ENCODE measurements at regions not wholly inside any gene's neighbourhood (a gene's known extent, or its start where the extent isn't known, plus 50 kb on each side); places are given as distances from the start of the nearest gene placed in this dataset.

DNA sequence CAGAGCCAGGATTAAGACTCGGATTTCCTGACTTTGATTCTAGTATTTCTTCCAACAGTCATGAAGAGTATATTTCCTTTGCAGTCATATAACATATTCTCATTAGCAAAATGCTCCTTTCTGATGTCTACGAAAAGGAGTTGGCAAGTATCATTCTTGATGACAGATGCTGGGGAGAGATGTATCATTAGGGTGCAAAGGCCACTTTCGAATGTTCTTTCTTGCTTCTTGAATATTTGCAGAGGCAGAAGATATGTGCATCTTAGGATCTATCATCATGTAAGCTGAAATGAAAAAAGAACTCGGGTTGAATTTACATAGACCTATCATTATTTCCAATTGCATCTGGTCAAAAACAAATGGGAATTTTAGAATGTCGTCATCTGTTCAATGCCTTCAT is 294.4 kb downstream of the BAMBI start (continued):
- TF ChIP-seq, protein P1, sequence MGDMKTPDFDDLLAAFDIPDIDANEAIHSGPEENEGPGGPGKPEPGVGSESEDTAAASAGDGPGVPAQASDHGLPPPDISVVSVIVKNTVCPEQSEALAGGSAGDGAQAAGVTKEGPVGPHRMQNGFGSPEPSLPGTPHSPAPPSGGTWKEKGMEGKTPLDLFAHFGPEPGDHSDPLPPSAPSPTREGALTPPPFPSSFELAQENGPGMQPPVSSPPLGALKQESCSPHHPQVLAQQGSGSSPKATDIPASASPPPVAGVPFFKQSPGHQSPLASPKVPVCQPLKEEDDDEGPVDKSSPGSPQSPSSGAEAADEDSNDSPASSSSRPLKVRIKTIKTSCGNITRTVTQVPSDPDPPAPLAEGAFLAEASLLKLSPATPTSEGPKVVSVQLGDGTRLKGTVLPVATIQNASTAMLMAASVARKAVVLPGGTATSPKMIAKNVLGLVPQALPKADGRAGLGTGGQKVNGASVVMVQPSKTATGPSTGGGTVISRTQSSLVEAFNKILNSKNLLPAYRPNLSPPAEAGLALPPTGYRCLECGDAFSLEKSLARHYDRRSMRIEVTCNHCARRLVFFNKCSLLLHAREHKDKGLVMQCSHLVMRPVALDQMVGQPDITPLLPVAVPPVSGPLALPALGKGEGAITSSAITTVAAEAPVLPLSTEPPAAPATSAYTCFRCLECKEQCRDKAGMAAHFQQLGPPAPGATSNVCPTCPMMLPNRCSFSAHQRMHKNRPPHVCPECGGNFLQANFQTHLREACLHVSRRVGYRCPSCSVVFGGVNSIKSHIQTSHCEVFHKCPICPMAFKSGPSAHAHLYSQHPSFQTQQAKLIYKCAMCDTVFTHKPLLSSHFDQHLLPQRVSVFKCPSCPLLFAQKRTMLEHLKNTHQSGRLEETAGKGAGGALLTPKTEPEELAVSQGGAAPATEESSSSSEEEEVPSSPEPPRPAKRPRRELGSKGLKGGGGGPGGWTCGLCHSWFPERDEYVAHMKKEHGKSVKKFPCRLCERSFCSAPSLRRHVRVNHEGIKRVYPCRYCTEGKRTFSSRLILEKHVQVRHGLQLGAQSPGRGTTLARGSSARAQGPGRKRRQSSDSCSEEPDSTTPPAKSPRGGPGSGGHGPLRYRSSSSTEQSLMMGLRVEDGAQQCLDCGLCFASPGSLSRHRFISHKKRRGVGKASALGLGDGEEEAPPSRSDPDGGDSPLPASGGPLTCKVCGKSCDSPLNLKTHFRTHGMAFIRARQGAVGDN (IDR thresholded peaks at IDR 0.05), result no peak

DNA sequence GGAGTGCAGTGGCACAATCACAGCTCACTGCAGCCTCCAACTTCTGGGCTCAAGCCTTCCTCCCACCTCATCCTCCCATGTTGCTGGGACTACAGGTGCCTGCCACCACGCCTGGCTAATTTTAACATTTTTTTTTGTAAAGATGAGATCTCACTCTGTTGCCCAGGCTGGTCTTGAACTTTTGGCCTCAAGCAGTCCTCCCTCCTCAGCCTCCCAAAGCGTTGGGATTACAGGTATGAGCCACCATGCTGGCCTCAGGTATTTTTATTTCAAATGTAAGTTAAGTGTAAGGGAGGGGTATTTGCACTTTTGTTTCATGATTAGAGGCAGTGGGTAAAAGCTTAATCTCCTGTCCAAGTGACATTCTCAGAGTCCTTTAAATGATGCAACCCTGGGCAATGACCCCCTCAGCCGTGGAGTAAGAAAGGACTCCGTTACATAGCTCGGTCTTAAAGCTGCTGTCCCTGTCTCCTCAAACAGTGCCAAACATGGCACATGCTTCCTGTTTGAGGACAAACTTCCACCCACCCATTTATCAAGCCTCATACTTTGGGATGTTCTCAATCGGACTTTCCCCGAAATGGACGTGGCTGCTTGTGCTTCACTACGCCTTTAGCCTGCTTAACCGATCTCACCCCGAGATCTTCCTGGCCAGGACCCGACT is 296.1 kb downstream of the BAMBI start:
- POLR2A ChIA-PET, result no interaction called here
- in situ Hi-C loops (cut with MboI) (no loop called here), intact Hi-C loops (cut with micrococcal nuclease; ENCODE audit: unreplicated experiment) (no loop called here)
- Histone ChIP-seq H3K4me2 (ENCODE audit: control insufficient read depth, insufficient read depth) (no peak overlapping the region), H2AFZ (ENCODE audit: control insufficient read depth, low read depth, low read length) (no peak overlapping the region), H3K27ac (ENCODE audit: control insufficient read depth, insufficient read depth) (no peak overlapping the region), H4K20me1 (ENCODE audit: control insufficient read depth, insufficient read depth) (no peaks in the 10 kb centered on the region), H3K4me1 (ENCODE audit: control insufficient read depth, insufficient read depth, low read length) (no peaks in the 10 kb centered on the region), H3K9me3 (replicated peaks; ENCODE audit: control insufficient read depth, insufficient read depth, low read length) (no peaks in the 10 kb centered on the region; the same call in 2 of the 3 replicates), H3K36me3 (ENCODE audit: control insufficient read depth in 2 of 2, insufficient read depth in 2 of 2, low read length in 1 of 2) (no peaks in the 10 kb centered on the region), H3K79me2 (ENCODE audit: control insufficient read depth, insufficient read depth, low read length) (no peaks in the 10 kb centered on the region), H3K27me3 (replicated peaks in 1 of 2; ENCODE audit: control insufficient read depth in 2 of 2, insufficient read depth in 2 of 2, low read length in 1 of 2) (no peaks in the 10 kb centered on the region), H3K9ac (ENCODE audit: control insufficient read depth, insufficient read depth, low read length) (no peak overlapping the region), H3K4me3 (no peak overlapping the region)
- CTCF ChIA-PET, result no interaction called here
- FAIRE-seq (no peak), DNase-seq (ENCODE audit: low read depth, low spot score) (no peak), ATAC-seq (no peak)
- SMC1A ChIA-PET (ENCODE audit: uncharacterized antibody, unreplicated experiment), result no interaction called here
- BruUV-seq (replicated peaks), result no TSS peak
- RAD21 ChIA-PET (ENCODE audit: unreplicated experiment), result no interaction called here
- TF ChIP-seq, protein P2, sequence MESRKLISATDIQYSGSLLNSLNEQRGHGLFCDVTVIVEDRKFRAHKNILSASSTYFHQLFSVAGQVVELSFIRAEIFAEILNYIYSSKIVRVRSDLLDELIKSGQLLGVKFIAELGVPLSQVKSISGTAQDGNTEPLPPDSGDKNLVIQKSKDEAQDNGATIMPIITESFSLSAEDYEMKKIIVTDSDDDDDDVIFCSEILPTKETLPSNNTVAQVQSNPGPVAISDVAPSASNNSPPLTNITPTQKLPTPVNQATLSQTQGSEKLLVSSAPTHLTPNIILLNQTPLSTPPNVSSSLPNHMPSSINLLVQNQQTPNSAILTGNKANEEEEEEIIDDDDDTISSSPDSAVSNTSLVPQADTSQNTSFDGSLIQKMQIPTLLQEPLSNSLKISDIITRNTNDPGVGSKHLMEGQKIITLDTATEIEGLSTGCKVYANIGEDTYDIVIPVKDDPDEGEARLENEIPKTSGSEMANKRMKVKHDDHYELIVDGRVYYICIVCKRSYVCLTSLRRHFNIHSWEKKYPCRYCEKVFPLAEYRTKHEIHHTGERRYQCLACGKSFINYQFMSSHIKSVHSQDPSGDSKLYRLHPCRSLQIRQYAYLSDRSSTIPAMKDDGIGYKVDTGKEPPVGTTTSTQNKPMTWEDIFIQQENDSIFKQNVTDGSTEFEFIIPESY (IDR thresholded peaks at IDR 0.05), result no peak
- TF ChIP-seq NR2C2 (IDR thresholded peaks at IDR 0.05; ENCODE audit: borderline replicate concordance, control insufficient read depth, insufficient read length, low read depth), result no peak
- 56% methylated on average over 12 of the region's 12 CpGs for WGBS (ENCODE audit: insufficient coverage, insufficient replicate concordance, low lambda C conversion rate, missing lambda C conversion rate)

Data from GM12878 (cell line).